Stimulated activated CD4-positive, alpha-beta T cell treated with anti-CD3 and anti-CD28 coated beads, Interleukin-4, amount 100 ng/mL, for 24 hours (primary cell): ENCODE measurements at regions not wholly inside any gene's neighbourhood (a gene's known extent, or its start where the extent isn't known, plus 50 kb on each side); places are given as distances from the start of the nearest gene placed in this dataset.
"Not testable (repeated sequence)": the region's sequence is repeated elsewhere in the genome, so short reads cannot be mapped to it uniquely, and the experiment has no call there.

Experiments used
- DNase-seq: peaks from one replicate; pipeline ENCODE4 v3.0.0-alpha.2; 2020

- DNase-seq: no peak
Measured at GRCh38 chr2:83862600-83862999, 596.5 kb downstream of the SUCLG1 start.

- no peak for DNase-seq
Measured at GRCh38 chr2:83860320-83860719, 598.8 kb downstream of the SUCLG1 start.

DNA sequence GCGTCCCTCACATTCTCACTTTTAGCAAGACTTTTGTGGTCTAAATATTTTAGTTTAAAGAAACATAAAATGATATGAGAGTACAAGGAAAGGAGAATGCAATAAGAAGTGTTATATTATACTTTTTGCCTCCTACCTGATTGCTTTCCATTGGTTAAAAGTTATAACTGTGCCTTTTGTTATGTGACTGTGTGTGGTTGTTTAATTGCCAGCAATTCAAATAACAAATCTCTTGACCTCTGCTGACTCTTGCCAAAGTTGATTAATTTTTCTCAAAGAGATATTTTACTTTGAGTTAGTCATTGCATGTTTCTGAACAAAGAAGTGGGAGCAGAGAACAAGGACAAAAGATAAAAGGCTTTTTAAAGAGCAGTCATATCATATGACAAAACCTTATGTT is 599.5 kb downstream of the SUCLG1 start:
- DNase-seq: no peak

- DNase-seq: no peak
Measured at GRCh38 chr2:83851066-83851465, 608.0 kb downstream of the SUCLG1 start.

DNA sequence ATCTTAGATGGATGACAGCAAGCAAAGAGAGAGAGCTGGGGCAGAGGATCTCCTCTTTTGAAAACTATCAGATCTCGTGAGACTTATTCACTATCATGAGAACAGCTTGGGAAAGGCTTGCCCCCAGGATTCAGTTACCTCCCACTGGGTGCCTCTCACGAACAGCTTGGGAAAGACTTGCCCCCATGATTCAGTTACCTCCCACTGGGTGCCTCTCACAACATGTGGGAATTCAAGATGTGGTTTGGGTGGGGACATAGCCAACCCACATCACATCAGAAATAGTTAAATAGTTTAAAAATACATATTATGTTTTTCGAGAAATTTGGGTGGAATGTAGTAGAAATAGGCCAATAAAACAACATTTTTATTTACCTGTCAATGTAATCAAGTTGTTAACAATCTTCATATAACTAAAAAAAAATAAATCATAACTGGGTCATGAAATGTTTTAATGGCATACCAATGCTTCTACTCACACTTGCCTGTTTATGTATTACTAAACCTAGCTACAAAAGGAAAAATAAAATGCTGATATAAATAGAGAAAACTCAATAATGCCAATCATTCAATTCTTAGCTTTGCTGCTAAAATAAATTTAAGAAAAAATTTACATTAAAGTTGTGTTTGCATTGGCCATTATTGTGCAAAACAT is 608.9 kb downstream of the SUCLG1 start:
- DNase-seq: no peak

DNA sequence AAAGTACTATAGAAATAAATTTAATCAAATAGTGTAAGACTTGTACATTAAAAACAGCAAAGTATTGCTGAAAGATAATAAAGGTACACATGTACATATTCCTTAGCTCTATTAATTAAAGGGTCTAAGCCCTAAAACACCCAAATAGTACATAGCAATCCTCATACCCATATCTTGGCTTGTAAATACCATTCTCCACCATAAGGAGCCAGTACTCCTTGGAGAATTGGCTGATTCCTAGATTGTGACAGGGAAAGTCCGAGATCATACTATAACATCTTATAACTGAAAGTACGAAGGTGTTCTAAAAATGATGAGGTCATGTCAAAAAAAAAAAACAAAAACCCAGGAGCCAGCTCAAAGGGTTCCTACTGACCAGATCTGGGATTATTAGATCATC is 614.6 kb downstream of the SUCLG1 start:
- no peak for DNase-seq

DNA sequence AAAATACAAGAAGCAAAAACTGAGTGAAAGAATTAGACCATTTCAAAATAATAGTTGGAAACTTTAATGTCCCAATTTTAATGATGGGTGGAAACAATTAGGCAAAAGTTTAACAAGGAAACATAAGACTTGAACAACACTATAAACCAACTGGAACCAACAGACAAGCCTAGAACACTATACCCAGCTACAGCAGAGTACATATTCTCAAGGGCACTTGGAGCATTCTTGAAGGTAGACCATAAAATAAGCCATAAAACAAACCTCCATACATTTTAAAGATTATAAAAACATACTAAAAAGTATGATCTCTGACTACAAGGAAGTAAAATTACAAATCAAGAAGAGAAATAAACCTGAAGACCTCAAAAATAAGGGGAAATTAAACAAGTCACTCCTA is 616.7 kb downstream of the SUCLG1 start:
- DNase-seq: no peak

GRCh38 chr2:83837823-83838222 is 621.3 kb downstream of the SUCLG1 start:
- DNase-seq: no peak

- no peak for DNase-seq
Measured at GRCh38 chr2:83827618-83828017, 631.5 kb downstream of the SUCLG1 start.

DNA sequence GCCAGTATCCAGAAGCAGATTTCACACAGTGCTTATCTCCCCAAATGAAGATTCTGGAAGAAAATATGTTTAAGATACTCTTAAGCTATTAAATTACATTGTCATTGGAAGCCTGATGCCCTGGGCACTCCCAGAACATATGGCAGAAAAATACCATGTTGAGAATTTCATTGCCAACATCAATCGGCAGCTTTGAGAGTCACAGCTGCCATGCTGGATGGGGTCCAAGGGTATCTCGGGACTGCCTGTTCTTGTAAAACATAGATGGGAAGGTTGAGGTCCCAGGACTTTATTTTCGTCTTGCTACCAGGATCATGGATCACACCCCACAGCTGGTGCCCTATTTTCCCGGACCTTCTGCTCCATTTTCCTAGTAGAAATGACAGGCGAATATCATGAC is 632.5 kb downstream of the SUCLG1 start:
- DNase-seq: no peak

DNA sequence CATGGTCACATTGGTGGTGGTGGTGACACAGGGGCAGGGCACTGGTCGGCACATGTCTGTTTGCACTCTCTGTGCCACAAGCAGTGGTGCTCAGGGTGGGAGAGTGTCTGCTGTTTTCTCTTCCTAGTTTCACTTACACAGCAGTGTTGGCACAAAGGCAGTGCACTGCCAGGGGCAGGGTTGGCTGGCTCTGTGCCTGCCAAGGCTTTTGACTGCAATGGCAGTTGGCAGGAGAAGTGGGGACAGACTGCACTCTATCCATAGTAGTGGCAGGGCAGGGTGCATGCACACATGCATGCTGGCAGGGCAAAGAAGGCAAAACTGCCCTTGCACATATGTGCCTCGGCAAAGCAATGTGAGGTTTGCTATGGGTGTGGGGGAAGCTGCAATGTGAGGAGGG is 635.9 kb downstream of the SUCLG1 start:
- DNase-seq: no peak

DNA sequence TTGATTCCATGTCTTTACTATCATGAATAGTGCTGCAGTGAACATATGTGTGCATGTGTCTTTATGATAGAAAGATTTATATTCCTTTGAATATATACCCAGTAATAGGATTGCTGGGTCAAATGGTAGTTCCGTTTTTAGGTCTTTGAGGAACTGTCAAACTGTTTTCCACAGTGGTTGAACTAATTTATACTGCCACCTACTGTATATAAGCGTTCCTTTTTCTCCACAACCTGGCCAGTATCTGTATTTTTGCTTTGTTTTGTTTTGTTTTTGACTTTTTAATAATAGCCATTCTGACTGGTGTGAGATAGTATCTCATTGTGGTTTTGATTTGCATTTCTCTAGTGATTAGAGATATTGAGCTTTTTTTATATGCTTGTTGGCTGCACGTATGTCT is 641.6 kb downstream of the SUCLG1 start:
- no peak for DNase-seq

GRCh38 chr2:83808878-83809277 is 650.2 kb downstream of the SUCLG1 start:
- DNase-seq: no peak

DNA sequence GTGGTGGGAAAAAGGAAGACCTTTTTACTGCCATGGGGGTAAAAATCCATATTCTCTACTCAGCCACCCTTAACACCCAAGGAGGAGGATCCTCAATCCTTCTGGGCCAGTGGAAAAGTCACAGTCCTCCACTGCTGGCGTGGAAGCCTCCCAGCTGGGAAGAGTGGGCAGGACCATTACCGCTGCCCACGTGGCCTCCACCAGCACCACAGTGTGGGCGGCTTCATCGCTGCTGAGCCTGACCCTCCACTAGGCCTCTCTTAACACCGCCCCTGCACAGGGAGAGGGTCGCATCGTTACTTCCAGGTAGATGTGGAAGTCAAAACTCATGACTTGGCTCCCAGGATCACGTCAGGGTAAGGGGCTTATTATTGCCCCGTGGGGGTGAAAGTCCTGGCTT is 656.5 kb downstream of the SUCLG1 start:
- no peak for DNase-seq

DNA sequence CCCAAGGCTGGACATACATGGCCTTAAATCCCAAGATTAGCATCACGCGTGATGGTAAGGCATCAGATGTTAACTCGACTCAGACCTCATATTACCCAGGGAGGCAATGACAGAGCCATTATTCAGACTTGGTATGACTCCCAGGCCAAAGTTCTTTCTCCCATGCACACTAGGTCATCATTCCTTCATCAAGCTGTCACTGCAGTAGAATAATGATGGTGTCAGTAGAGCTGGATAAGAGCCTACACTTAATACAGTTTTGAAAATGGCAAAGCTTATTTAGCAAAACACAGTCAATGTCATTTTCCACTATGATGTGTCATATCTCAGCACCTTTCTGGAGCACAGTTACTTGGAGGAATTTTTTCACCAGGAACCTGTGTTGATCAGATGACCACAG is 663.3 kb downstream of the SUCLG1 start:
- DNase-seq: no peak

- not testable (repeated sequence) for DNase-seq
Measured at GRCh38 chr2:83790467-83790866, 668.6 kb downstream of the SUCLG1 start.

- not testable (repeated sequence) for DNase-seq
Measured at GRCh38 chr2:83789674-83790073, 669.4 kb downstream of the SUCLG1 start.

GRCh38 chr2:83788938-83789566 is 670.0 kb downstream of the SUCLG1 start:
- DNase-seq: not testable (repeated sequence)

GRCh38 chr2:83787189-83787588 is 671.9 kb downstream of the SUCLG1 start:
- DNase-seq: no peak

- no peak for DNase-seq
Measured at GRCh38 chr2:83786140-83786539, 672.9 kb downstream of the SUCLG1 start.

- no peak for DNase-seq
Measured at GRCh38 chr2:83784947-83785346, 674.1 kb downstream of the SUCLG1 start.

GRCh38 chr2:83784315-83784714 is 674.8 kb downstream of the SUCLG1 start:
- DNase-seq: no peak

GRCh38 chr2:83782122-83782521 is 677.0 kb downstream of the SUCLG1 start:
- DNase-seq: no peak

DNA sequence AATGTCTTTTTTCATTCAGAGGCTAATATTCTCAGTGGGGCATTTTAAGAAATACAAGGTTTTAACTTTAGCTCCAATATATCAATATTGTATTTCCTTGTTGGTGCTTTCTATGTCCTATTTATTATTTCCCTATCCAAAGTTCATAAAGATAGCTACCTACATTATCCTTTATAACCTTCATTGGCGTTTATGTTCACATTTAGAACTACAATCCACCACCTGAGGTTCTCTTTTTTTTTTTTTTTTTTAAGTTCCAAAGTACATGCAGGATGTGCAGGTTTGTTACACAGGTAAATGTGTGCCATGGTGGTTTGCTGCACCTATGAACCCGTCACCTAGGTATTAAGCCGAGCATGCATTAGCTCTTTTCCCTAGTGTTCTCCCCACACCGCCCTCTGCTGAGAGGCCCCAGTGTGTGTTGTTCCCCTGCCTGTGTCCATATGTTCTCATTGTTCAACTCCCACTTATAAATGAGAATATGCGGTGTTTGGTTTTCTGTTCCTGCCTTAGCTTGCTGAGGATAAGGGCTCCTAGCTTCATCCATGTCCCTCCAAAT is 694.6 kb downstream of the SUCLG1 start:
- DNase-seq: no peak

DNA sequence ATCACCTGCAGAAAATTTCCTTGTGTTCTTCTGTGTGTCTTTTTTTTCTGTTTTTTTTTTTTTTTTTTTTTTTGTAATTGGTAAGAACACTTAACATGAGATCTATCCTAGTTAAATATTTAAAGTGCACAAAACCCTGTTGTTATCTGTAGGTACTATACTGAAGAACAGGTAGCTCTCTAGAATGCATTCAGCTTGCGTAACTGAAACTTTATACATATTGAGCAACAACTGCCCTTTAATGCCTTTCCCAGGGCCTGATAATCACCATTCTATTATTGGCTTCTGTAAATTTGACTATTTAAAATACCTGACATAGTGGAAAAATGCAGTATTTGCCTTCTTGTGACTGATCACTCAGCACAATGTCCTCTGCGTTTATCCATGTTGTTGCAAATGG is 701.8 kb downstream of the SUCLG1 start:
- no peak for DNase-seq
